ENCODE measurements at regions not wholly inside any gene's neighbourhood (a gene's known extent, or its start where the extent isn't known, plus 50 kb on each side); places are given as distances from the start of the nearest gene placed in this dataset.
"Not testable (repeated sequence)": the region's sequence is repeated elsewhere in the genome, so short reads cannot be mapped to it uniquely, and the experiment has no call there.

GRCh38 chr10:11667756-11668155, 56.3 kb upstream of the USP6NL start:
- DNase-seq (ENCODE audit: low spot score) = no peak

- no peak for DNase-seq (ENCODE audit: low spot score)
These were observed 52.5 kb upstream of the USP6NL start for GRCh38 chr10:11663763-11664555.

GRCh38 chr10:11663126-11663515, 51.7 kb upstream of the USP6NL start:
- DNase-seq (ENCODE audit: low spot score) = not testable (repeated sequence)

- DNase-seq (ENCODE audit: low spot score) = no peak
These were observed 50.0 kb upstream of the USP6NL start for GRCh38 chr10:11661441-11661840.
